MV-4-11 (cell line): ENCODE measurements at regions not wholly inside any gene's neighbourhood (a gene's known extent, or its start where the extent isn't known, plus 50 kb on each side); places are given as distances from the start of the nearest gene placed in this dataset.
"Not testable (repeated sequence)": the region's sequence is repeated elsewhere in the genome, so short reads cannot be mapped to it uniquely, and the experiment has no call there.

ENCODE experiments used
- DNase-seq: peaks from one replicate; lab custom pipeline; 2025; lab: John Stamatoyannopoulos, UW

DNA sequence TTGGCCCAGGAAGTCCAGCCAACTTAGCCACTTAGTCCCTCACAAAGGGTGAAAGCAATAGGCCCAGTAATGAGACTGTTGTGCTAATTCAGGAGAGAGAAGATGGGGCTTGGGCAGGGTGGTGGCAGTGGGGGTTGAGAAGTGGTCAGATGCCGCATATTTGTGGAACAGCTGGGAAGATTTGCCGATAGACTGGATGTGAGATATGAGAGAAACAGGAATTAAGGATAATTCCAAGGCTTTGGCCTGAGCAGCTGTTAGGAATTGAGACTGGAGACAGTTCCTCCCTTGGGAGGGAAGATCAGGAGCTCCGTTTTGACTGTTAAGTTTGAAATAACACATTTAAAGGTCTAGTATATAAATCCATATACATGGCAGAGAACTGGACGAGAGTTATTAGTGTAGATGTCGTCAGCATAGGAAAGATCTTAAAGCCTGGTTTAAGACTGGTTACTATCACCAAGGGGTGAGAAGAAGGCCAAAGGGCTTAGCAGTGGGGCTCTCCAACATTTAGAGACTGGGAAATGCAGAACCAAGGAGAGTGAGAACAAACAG is 323.7 kb upstream of the FAM78B start:
- DNase-seq: no peak

GRCh38 chr1:166493765-166494164 is 327.0 kb upstream of the FAM78B start:
- DNase-seq: not testable (repeated sequence)

DNA sequence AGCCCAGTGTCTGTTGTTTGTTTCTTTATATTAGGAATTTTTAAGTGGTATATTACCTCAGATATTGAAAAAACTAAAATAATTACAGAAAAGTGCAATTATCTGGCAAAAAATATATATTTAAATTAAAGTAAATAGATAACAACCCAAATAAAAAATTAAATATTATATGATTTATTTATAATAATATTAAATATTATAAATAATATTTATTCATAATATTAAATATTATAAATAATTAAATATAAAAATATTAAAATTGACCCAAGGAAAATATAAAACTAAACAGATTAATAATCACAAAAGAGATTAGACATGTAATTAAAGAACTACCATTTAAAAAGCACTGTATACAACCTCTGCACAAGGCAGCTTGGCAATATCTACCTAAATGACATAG is 331.9 kb upstream of the POGK start:
- DNase-seq: no peak

DNA sequence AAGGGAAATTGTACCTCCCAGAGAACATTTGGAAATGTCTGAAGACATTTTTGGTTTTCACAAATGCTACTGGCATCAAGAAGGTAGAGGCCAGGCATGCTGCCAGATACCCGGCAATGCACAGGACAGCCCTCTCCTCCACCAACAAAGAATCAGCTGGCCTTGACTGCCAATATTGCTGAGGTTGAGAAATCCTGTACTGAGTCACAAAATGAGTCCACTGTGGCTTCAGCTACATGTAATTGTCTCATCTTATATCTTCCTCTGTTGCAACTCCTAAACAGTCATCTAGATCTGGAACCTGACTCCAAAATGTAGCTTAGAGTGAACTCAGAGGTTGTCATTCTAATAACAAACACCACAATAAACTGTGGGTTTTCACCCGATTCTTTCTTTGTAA is 327.5 kb upstream of the POGK start:
- peak; percentile 91 for DNase-seq

DNA sequence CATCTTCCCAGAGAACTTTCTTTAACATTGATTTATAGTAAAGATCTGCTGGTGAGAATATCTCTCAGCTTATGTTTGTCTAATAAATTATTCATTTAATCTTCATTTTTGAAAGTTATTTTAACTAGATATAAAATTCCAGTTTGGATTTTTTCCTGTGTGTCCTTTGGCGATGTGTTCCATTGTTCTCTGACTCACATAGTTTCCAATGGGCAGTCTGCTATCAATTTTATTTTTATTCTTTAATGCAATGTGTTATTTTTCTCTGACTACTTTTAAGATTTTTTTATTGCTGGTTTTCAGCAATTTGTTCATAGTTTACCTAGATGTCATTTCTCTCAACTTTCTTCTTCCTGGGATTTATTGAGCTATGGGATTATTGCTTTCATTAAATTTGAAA is 325.2 kb upstream of the POGK start:
- DNase-seq: no peak

DNA sequence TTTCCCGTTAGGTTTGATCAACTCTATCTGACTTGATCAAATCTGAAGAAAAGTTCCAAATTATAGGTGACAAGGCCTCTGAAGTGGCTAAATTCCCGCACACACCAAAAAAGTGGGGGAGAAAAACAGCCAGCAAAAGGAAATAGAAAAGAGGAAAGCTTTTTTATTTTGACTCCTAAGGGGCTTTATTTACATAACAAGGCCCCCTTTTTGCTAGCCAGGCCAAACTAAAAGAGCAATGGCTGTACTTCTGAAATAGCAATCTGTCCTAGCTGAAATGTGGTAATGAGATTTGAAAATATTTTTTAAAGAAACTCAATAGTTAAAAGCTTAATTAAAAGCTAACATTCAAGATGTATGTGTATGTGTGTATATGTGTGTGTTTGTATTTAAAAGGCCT is 311.5 kb upstream of the POGK start:
- DNase-seq: no peak

GRCh38 chr1:166538646-166539045 is 300.6 kb upstream of the POGK start:
- DNase-seq: no peak

DNA sequence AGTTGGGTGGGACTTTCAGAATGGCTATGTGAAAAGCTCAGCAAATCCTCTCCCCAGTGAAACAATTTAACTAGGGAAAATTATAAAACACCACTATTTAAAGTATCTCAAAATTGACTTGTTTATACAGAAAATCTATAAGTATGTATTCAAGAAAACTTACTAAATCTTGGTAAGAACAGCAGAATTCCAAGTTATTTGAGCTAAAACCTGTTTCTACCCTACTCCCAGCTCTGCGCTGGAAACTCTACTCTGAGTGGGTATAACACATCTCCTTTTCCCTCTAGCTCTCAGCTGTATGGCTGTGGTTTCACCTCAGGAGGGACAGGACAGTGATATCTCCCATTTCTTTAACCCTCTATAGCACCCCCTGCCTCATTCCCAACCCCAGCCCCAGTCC is 295.2 kb upstream of the POGK start:
- DNase-seq: no peak

DNA sequence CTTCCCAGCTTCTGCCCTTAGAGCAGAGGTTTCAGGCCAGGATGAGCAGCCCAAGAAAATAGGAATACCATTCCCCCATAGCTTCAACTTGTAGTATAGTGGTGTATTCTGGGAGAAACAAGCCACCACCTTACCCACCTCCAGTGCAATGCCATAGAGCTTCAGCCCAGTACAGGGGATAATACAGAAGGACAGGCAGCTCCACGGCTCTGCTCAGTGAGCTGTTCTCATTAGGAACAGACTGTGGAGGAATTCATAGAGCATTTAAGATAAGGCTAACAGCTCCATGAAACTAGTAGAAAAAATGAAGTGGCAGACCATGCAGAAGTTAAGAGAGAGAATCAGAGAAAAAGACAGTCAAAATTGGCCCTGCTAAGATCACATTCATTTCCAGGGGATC is 294.7 kb upstream of the POGK start:
- DNase-seq: no peak

DNA sequence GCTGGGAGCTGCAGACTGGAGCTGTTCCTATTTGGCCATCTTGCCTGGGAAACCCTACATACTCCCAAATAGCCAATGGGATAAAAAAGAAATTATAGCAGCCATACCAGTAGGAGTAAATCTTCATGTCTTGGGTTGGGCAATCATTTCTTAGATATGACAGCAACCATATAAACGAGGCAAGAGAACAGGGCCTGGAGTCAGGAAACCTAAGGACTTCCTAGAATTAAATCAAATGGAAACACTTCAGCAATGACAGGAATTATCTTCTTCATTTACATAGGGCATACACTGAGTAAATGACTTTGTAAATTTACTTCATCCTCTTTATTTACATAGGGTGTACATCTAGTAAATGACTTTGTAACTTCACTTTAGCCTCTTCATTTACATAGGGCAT is 286.6 kb upstream of the POGK start:
- no peak for DNase-seq

- DNase-seq: no peak
Observed at GRCh38 chr1:166570954-166571353, 268.3 kb upstream of the POGK start.

DNA sequence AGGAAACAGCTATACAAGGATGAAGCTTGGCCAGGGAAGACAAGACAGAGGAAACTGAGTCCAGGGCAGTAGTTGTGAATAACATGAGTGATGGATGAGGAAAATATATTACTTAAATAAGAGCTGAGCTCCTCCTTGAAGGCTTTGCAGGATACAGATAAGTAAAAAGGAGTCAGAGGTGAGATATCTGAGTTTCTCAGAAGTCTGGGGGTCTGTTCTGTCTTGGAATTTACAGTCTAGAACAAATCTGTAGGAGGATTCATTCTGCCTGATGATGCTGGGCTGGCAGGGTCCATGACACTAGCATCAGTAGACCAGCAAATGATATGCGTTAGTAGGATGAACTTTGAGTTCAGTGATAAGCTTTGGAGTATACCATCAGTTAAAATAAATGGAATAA is 266.1 kb upstream of the POGK start:
- DNase-seq: no peak

DNA sequence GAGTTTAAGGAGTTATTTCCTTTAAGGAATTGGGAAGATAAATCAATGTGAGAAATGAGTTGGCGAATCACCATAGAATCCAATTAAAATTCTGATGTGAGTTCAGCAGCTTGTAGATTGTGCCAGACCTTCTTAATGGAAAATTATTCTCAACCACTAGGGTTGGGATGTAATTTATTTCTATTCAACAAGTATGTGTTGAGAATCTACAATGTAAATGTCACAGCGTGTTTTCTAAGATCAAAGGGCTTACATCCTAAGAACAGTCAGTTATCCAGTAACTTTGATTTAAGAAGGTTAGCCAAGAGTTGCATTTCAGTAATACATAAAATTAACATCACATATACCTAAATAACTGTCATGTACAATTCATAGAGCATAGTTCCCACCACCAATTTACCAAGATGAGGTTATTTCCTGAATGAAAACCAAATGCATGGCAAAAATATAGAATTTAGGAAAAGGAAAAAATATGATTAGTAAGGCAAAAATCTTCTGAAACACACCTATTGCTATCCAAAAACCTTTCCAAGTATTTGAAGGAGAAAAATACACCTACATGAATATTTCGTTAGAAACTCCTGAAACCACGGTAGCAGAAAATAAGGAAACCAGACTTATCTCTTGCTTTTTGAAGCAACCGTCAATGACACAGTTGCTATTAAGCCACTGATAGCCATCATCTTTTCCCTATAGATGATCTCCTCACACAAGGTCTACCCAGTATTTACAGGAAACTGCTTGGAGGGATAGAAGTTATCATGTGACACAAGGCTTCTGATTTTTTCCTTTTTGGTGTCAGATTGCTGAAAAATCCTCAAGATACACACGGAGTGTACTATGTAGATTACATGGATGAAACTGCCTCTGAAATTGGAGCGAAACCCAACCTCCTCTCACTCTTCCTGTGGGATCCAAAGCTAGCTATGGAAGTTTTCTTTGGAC is 259.4 kb upstream of the POGK start:
- DNase-seq: no peak

GRCh38 chr1:166588741-166589140 is 250.5 kb upstream of the POGK start:
- DNase-seq: no peak

- no peak for DNase-seq
Observed at GRCh38 chr1:166590161-166590560, 249.1 kb upstream of the POGK start.

DNA sequence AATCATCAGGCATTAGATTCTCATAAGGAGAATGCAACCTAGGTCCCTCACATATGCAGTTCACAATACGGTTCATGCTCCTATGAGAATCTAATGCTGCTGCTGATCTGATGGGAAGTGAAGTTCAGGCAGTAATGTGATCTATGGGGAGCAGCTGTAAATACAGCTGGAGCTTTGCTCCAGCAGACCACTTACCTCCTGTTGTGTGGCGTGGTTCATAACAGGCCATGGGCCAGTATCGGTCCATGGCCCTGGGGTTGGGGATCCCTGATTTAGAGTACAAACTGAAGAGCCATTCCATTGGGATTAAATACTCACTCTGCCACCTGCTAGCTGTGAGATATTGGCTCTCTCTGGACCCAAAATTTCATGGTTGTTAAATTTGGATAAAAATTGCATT is 244.6 kb upstream of the POGK start:
- DNase-seq: no peak

DNA sequence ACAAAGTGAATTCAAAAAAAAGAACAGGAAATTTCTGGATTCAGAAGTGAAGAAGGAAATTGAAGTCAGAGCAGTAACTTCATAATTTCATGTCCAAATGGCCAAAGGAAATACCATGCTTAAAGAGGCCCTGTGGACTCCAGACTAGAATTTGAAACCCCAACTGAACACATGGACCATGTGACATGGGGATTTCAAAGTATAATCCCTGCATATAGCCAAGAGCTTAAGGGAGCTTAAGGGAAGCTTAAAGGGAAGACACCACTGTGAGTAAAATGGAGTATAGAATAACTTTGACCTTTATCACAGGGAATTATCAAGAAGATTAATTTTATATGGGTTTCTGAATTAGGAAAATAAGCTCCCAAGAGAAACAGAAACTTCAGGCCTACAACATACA is 241.8 kb upstream of the POGK start:
- no peak for DNase-seq

- no peak for DNase-seq
Observed at GRCh38 chr1:166600574-166600973, 238.7 kb upstream of the POGK start.

DNA sequence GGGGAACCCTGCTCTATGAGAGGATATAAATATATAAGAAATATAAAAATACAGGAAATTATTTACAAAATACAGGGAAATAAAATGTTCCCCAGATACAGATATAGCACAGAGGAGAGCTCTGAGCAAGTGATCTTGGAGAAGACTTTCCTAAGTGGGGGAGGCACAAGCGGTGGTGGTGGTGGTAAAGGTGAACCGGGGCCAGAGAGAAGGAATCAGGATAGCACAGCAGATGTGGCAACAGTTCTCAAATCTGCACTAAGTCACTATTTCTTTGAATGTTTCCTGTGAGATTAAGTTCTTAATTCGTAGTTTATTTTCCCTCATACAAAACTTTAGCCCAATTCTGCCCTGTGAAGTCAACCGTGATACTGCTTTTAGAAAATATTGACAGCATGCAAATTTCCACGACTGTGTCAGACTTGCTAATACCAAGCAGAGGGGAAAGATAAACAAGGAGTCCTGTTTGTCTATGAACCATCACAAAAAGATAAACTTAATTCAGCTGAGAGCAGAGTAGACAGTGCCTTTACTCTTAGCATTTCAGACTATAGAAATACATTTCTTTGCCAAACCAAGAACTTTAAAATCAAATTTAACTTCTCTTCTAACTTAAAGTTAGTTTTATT is 237.5 kb upstream of the POGK start:
- no peak for DNase-seq

DNA sequence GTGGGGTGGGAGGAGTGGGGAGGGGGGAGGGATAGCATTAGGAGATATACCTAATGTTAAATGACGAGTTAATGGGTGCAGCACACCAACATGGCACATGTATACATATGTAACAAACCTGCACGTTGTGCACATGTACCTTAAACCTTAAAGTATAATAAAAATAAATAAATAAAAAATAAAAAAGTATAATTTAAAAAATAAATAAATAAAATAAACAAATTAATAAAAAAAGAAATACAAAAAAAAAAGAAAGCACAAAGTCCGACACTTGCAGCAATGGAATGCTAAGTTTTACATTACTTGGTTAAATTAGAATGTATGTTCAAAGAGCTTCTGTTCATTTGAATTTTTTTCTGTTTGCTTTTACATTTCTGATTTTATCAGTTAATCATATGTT is 236.5 kb upstream of the POGK start:
- not testable (repeated sequence) for DNase-seq

DNA sequence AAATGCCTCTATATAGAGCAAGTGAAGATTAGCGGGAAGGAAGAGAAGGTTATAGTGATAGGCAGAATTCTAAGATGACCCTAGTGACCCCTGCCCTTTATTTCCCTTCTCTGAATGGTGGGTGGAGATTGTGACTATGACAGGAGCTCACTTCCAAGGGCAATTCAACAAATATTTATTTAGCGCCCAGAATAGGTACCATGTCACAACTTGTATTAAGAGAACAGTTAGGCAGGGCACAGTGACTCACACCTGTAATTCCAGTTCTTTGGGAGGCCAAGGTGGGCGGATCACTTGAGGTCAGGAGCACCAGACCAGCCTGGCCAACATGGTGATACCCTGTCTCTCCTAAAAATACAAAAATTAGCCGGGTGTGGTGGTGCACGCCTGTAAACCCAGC is 236.0 kb upstream of the POGK start:
- no peak for DNase-seq

DNA sequence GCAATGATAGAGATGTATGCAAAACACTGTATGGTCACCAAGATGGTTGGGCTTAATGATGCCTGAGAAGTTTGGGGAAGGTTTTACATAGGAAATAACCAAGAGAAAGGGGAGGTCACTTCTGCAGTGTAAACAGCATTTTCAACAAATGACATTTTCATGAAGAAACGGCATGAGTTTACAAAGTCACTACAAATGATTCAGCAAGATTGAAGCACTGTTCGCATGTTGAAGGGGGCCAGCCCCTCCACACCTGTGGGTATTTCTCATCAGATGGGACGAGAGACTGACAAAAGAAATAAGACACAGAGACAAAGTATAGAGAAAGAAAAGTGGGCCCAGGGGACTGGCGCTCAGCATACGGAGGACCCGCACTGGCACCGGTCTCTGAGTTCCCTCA is 234.1 kb upstream of the POGK start:
- no peak for DNase-seq

- no peak for DNase-seq
Observed at GRCh38 chr1:166612886-166613285, 226.4 kb upstream of the POGK start.
